Prostate gland (tissue), 2 donors: ENCODE measurements at regions not wholly inside any gene's neighbourhood (a gene's known extent, or its start where the extent isn't known, plus 50 kb on each side); places are given as distances from the start of the nearest gene placed in this dataset.

ENCODE experiments used
- DNase-seq: peaks from one replicate; pipeline ENCODE4 v3.0.0-alpha.2; 2019; ENCODE audit warnings: low spot score
- H3K27ac ChIP-seq, 2 donors: fragments of 200-600 bp; sonication (generic); 2 replicates each; pipeline ENCODE4 v1.5.1; 2017 to 2019
- H3K27me3 ChIP-seq: fragments of 200-600 bp; sonication (generic); replicated peaks from 2 replicates; pipeline ENCODE4 v1.5.1; 2019; ENCODE audit not compliant: insufficient read depth
- H3K36me3 ChIP-seq, 2 donors: fragments of 200-600 bp; sonication (generic); 1 replicate in 1 of 2; 2 replicates in 1 of 2; pipeline versions ENCODE4 v1.5.1 to v1.8.1; 2017 to 2019
- H3K4me1 ChIP-seq: fragments of 200-600 bp; sonication (generic); replicated peaks from 2 replicates; pipeline ENCODE4 v1.5.1; 2019
- H3K4me3 ChIP-seq, 2 donors: fragments of 200-600 bp; sonication (generic); 2 replicates each; pipeline ENCODE4 v1.5.1; 2017 to 2019
- H3K9me3 ChIP-seq: fragments of 200-600 bp; sonication (generic); 2 replicates; pipeline ENCODE4 v1.5.1; 2017
- POLR2A ChIP-seq: fragments of 450-650 bp; IDR thresholded peaks from one replicate; pipeline ENCODE4 v1.6.1; 2016; ENCODE audit warnings: antibody characterized with exemption, mild to moderate bottlenecking
- POLR2AphosphoS5 ChIP-seq: sonication (generic); formaldehyde crosslinking; IDR thresholded peaks from one replicate; pipeline ENCODE4 v1.6.1; 2017; ENCODE audit warnings: antibody characterized with exemption
- WGBS: methylation state at CpG from one replicate; pipeline ENCODE4 v1.1.5; 2018; 5-methylcytosine and 5-hydroxymethylcytosine counted together
- intact Hi-C: fragments of 100-400 bp; cut with DNase I; formaldehyde crosslinking; loops from one replicate; pipeline ENCODE4 v1.14.2; 2022
- TF ChIP-seq, protein P1 (sequence below), 4 experiments: fragments of 200-600 bp in 2 of 4; fragments of 450-650 bp in 2 of 4; sonication (generic) in 2 of 4; IDR thresholded peaks; 1 replicate in 3 of 4; 2 replicates in 1 of 4; pipeline ENCODE4 v1.5.1; 2016 to 2019; ENCODE audit warnings: antibody characterized with exemption in 4 of 4, mild to moderate bottlenecking in 2 of 4, moderate library complexity in 2 of 4

DNA sequence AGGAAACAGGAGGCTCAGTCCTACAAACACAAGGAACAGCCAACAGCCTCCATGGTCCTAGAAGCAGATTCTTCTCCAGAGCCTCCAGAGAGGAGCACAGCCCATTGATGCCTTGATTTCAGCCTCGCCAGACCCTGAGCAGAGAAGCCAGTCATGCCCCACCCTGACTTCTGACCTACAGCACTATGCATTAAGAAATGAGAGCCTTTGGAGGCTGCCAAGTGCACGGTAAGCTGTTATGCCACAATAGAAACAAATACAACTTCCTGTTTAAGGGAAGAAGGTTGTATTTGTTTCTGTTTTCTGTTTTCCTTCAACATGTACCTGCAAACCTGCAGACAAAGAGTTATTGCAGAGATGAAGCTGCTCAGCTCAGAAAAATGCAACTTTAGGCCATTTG, 181.3 kb upstream of the AGAP1 start:
- H3K27me3 ChIP-seq = no peaks in the 10 kb centered on the region
- no peaks in the 10 kb centered on the region for H3K9me3 ChIP-seq
- H3K36me3 ChIP-seq = no peaks in the 10 kb centered on the region
- H3K4me3 ChIP-seq = no peak overlapping the region
- DNase-seq = no peak
- intact Hi-C loops = no loop called here
- no peaks in the 10 kb centered on the region for H3K4me1 ChIP-seq
- no peak for TF ChIP-seq POLR2A
- TF ChIP-seq, protein P1, sequence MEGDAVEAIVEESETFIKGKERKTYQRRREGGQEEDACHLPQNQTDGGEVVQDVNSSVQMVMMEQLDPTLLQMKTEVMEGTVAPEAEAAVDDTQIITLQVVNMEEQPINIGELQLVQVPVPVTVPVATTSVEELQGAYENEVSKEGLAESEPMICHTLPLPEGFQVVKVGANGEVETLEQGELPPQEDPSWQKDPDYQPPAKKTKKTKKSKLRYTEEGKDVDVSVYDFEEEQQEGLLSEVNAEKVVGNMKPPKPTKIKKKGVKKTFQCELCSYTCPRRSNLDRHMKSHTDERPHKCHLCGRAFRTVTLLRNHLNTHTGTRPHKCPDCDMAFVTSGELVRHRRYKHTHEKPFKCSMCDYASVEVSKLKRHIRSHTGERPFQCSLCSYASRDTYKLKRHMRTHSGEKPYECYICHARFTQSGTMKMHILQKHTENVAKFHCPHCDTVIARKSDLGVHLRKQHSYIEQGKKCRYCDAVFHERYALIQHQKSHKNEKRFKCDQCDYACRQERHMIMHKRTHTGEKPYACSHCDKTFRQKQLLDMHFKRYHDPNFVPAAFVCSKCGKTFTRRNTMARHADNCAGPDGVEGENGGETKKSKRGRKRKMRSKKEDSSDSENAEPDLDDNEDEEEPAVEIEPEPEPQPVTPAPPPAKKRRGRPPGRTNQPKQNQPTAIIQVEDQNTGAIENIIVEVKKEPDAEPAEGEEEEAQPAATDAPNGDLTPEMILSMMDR (IDR thresholded peaks at IDR 0.05) = no peak
- TF ChIP-seq POLR2AphosphoS5 = no peak
- H3K27ac ChIP-seq = no peak overlapping the region
- 52% methylated on average over 2 of the region's 2 CpGs for WGBS

GRCh38 chr2:235314371-235314930, 179.4 kb upstream of the AGAP1 start:
- Histone ChIP-seq H3K27ac (no peak overlapping the region), H3K4me1 (no peaks in the 10 kb centered on the region), H3K9me3 (no peaks in the 10 kb centered on the region), H3K4me3 (no peak overlapping the region), H3K36me3 (no peaks in the 10 kb centered on the region), H3K27me3 (no peaks in the 10 kb centered on the region)
- 73% methylated on average over 11 of the region's 11 CpGs for WGBS
- intact Hi-C loops = no loop called here
- TF ChIP-seq POLR2A (no peak), POLR2AphosphoS5 (no peak)
- TF ChIP-seq, protein P1 (IDR thresholded peaks at IDR 0.05) = no peak
- no peak for DNase-seq

- no peak for DNase-seq
- Histone ChIP-seq H3K4me3 (no peak overlapping the region), H3K9me3 (no peaks in the 10 kb centered on the region), H3K4me1 (no peaks in the 10 kb centered on the region), H3K36me3 (no peaks in the 10 kb centered on the region), H3K27ac (no peak overlapping the region), H3K27me3 (no peaks in the 10 kb centered on the region)
- WGBS = 73% methylated on average over 4 of the region's 4 CpGs
- intact Hi-C loops = no loop called here
- TF ChIP-seq POLR2AphosphoS5 = no peak
- no peak for TF ChIP-seq POLR2A
- TF ChIP-seq, protein P1 (IDR thresholded peaks at IDR 0.05) = no peak
These were observed 174.7 kb upstream of the AGAP1 start for GRCh38 chr2:235319095-235319494.

DNA sequence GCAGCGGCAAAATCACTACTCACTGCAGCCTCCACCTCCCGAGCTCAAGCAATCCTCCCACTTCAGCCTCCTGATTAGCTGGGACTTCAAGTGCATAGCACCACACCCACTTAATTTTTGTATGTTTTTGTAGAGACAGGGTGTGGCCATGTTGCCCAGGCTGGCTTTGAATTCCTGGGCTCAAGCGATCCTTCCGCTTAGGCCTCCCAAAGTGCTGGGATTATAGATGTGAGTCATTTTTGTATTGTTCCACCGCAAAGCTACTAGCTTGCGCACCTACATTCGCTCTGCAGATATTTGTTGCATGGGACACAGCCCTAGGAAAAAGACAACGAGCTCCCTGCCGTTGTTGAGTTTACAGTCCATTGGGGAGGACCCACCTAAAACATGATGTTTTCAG, 173.5 kb upstream of the AGAP1 start:
- no peak for DNase-seq
- WGBS = 92% methylated on average over 9 of the region's 9 CpGs
- intact Hi-C loops = no loop called here

DNA sequence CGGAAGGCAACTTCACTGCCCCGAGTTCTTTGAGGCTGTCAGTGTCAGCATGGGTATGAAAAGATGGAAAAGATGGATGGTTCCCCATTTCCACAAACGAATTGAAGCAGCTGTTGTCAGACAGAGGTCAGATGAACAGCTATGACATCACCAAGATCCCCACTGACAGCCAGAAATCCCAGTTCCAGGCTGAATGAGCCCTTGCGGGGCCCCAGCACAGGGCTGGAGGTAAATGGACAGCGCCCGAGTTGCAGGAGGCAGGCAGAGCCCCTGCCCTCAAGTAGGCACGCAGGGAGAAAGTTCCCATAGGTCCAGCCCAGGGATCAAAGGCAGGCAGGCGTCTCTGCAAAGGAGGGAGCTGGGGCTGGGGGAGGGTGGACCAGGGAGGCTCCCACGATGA, 169.5 kb upstream of the AGAP1 start:
- Histone ChIP-seq H3K36me3 (no peaks in the 10 kb centered on the region), H3K9me3 (no peaks in the 10 kb centered on the region), H3K4me3 (no peak overlapping the region), H3K27ac (no peak overlapping the region), H3K27me3 (peaks cover 4% of the 10 kb centered on the region), H3K4me1 (no peaks in the 10 kb centered on the region)
- intact Hi-C loops = no loop called here
- WGBS = 48% methylated on average over 9 of the region's 9 CpGs
- no peak for DNase-seq
- TF ChIP-seq, protein P1 (IDR thresholded peaks at IDR 0.05) = no peak
- TF ChIP-seq POLR2AphosphoS5 (no peak), POLR2A (no peak)

More for the DNA sequence above, 173.5 kb upstream of the AGAP1 start:
- no peaks in the 10 kb centered on the region for H3K36me3 ChIP-seq
- no peaks in the 10 kb centered on the region for H3K9me3 ChIP-seq
- no peaks in the 10 kb centered on the region for H3K4me1 ChIP-seq
- H3K4me3 ChIP-seq = no peak overlapping the region
- TF ChIP-seq POLR2AphosphoS5 (no peak), POLR2A (no peak)
- TF ChIP-seq, protein P1 (IDR thresholded peaks at IDR 0.05) = no peak
- H3K27me3 ChIP-seq = peaks cover 4% of the 10 kb centered on the region
- no peak overlapping the region for H3K27ac ChIP-seq
